GM23338 (cell line): ENCODE measurements at regions not wholly inside any gene's neighbourhood (a gene's known extent, or its start where the extent isn't known, plus 50 kb on each side); places are given as distances from the start of the nearest gene placed in this dataset.

ENCODE experiments used
- CREB1 ChIP-seq: fragments of 250-450 bp; sonication (Bioruptor Pico); IDR thresholded peaks from 2 replicates; pipeline ENCODE4 v1.5.0; 2020; ENCODE audit warnings: low read depth, mild to moderate bottlenecking, moderate library complexity
- CTCF ChIP-seq, 2 experiments: fragments of 200-600 bp in 1 of 2; sonication (generic) in 1 of 2; conservative IDR thresholded peaks; 2 replicates each; pipeline versions ENCODE4 v1.5.1 to v1.6.1; 2016 to 2017; ENCODE audit warnings: antibody characterized with exemption in 2 of 2, low read depth in 2 of 2, mild to moderate bottlenecking in 2 of 2, moderate library complexity in 1 of 2
- EZH2 ChIP-seq: fragments of 200-600 bp; sonication (generic); IDR thresholded peaks from one replicate; pipeline ENCODE4 v1.8.0; 2017; ENCODE audit warnings: antibody characterized with exemption, mild to moderate bottlenecking, low read depth; ENCODE audit not compliant: unreplicated experiment
- EZH2phosphoT487 ChIP-seq: fragments of 200-600 bp; sonication (generic); IDR thresholded peaks from one replicate; pipeline ENCODE4 v1.8.1; 2018; ENCODE audit warnings: antibody characterized with exemption; ENCODE audit not compliant: unreplicated experiment
- NANOG ChIP-seq: IDR thresholded peaks from 2 replicates; pipeline ENCODE4 v1.6.1; 2016; ENCODE audit warnings: antibody characterized with exemption, borderline replicate concordance
- ZNF114 ChIP-seq: fragments of 250-450 bp; sonication (Bioruptor Pico); IDR thresholded peaks from 2 replicates; pipeline ENCODE4 v1.5.0; 2020; ENCODE audit warnings: mild to moderate bottlenecking, moderate library complexity
- ZNF331 ChIP-seq: fragments of 250-450 bp; sonication (Bioruptor Pico); IDR thresholded peaks from 2 replicates; pipeline ENCODE4 v1.5.0; 2020; ENCODE audit warnings: low read depth, mild to moderate bottlenecking, moderate library complexity

- TF ChIP-seq CTCF (conservative IDR thresholded peaks at IDR 0.05; ENCODE audit: low read depth in 2 of 2): no peak
- no peak for TF ChIP-seq EZH2
- TF ChIP-seq EZH2phosphoT487: no peak
- no peak for TF ChIP-seq ZNF114 (CRISPR knock-in tag)
- no peak for TF ChIP-seq CREB1
- no peak for TF ChIP-seq NANOG
- TF ChIP-seq ZNF331 (CRISPR knock-in tag): no peak
Observed at GRCh38 chr11:104798789-104799188, 99.5 kb downstream of the CASP12 start.
